ENCODE measurements at regions not wholly inside any gene's neighbourhood (a gene's known extent, or its start where the extent isn't known, plus 50 kb on each side); places are given as distances from the start of the nearest gene placed in this dataset.

- H3K4me3 Mint-ChIP-seq (ENCODE audit: unreplicated experiment), result no peak overlapping the region
- H3K36me3 Mint-ChIP-seq (ENCODE audit: insufficient read depth, unreplicated experiment), result no peaks in the 10 kb centered on the region
- no peak overlapping the region for H3K27ac Mint-ChIP-seq (ENCODE audit: low read depth, unreplicated experiment)
- ChIA-PET POLR2A (no interaction called here), CTCF (interaction anchor here (0.6 to 0.7 kb wide), 2 partner anchors 18 to 554 kb away, joined by 3 read pairs; no protein-coding TSS in a partner anchor)
- no peaks in the 10 kb centered on the region for H3K27me3 Mint-ChIP-seq (ENCODE audit: insufficient read depth, unreplicated experiment)
- no peak for TF ChIP-seq CTCF (IDR thresholded peaks at IDR 0.05; ENCODE audit: unreplicated experiment)
- no peaks in the 10 kb centered on the region for H3K4me1 Mint-ChIP-seq (ENCODE audit: insufficient read depth, unreplicated experiment)
- intact Hi-C loops (cut with micrococcal nuclease), result no loop called here
- no peaks in the 10 kb centered on the region for H3K9me3 Mint-ChIP-seq (ENCODE audit: unreplicated experiment)
- BruUV-seq (replicated peaks), result no TSS peak
- no peak for DNase-seq (ENCODE audit: unreplicated experiment)
Observed at GRCh38 chr4:35918491-35918977, 325.8 kb downstream of the ARAP2 start.

GRCh38 chr4:35925806-35926205, 318.5 kb downstream of the ARAP2 start:
- ChIA-PET CTCF (no interaction called here), POLR2A (no interaction called here)
- H3K4me3 Mint-ChIP-seq (ENCODE audit: unreplicated experiment), result no peak overlapping the region
- H3K27ac Mint-ChIP-seq (ENCODE audit: low read depth, unreplicated experiment), result no peak overlapping the region
- no peaks in the 10 kb centered on the region for H3K27me3 Mint-ChIP-seq (ENCODE audit: insufficient read depth, unreplicated experiment)
- no TSS peak for BruUV-seq (replicated peaks)
- intact Hi-C loops (cut with micrococcal nuclease), result no loop called here
- no peak for DNase-seq (ENCODE audit: unreplicated experiment)
- H3K9me3 Mint-ChIP-seq (ENCODE audit: unreplicated experiment), result no peaks in the 10 kb centered on the region
- H3K36me3 Mint-ChIP-seq (ENCODE audit: insufficient read depth, unreplicated experiment), result no peaks in the 10 kb centered on the region
- no peak for TF ChIP-seq CTCF (IDR thresholded peaks at IDR 0.05; ENCODE audit: unreplicated experiment)
- no peaks in the 10 kb centered on the region for H3K4me1 Mint-ChIP-seq (ENCODE audit: insufficient read depth, unreplicated experiment)

GRCh38 chr4:35926788-35927187, 317.5 kb downstream of the ARAP2 start:
- no peak overlapping the region for H3K4me3 Mint-ChIP-seq (ENCODE audit: unreplicated experiment)

GRCh38 chr4:35933901-35934300, 310.4 kb downstream of the ARAP2 start:
- TF ChIP-seq CTCF (IDR thresholded peaks at IDR 0.05; ENCODE audit: unreplicated experiment), result no peak
- H3K36me3 Mint-ChIP-seq (ENCODE audit: insufficient read depth, unreplicated experiment), result no peaks in the 10 kb centered on the region
- no peak overlapping the region for H3K4me3 Mint-ChIP-seq (ENCODE audit: unreplicated experiment)
- POLR2A ChIA-PET, result interaction anchor here (1.0 kb wide), 1 partner anchor 309 kb away, joined by 3 read pairs; no protein-coding TSS in a partner anchor
- H3K27me3 Mint-ChIP-seq (ENCODE audit: insufficient read depth, unreplicated experiment), result no peaks in the 10 kb centered on the region
- H3K27ac Mint-ChIP-seq (ENCODE audit: low read depth, unreplicated experiment), result no peak overlapping the region
- no peaks in the 10 kb centered on the region for H3K4me1 Mint-ChIP-seq (ENCODE audit: insufficient read depth, unreplicated experiment)
- intact Hi-C loops (cut with micrococcal nuclease), result loop anchor here (5.0 kb wide), 2 partner anchors 253 to 1212 kb away; no protein-coding TSS in a partner anchor
- DNase-seq (ENCODE audit: unreplicated experiment), result no peak
- CTCF ChIA-PET, result interaction anchor here (0.6 to 1.2 kb wide), 8 partner anchors 9 to 1221 kb away, joined by 3 to 4 read pairs (median 3); no protein-coding TSS in a partner anchor
- no TSS peak for BruUV-seq (replicated peaks)
- no peaks in the 10 kb centered on the region for H3K9me3 Mint-ChIP-seq (ENCODE audit: unreplicated experiment)

More at GRCh38 chr4:35926788-35927187, 317.5 kb downstream of the ARAP2 start:
- ChIA-PET CTCF (no interaction called here), POLR2A (no interaction called here)
- no peak overlapping the region for H3K27ac Mint-ChIP-seq (ENCODE audit: low read depth, unreplicated experiment)
- no TSS peak for BruUV-seq (replicated peaks)
- H3K4me1 Mint-ChIP-seq (ENCODE audit: insufficient read depth, unreplicated experiment), result no peaks in the 10 kb centered on the region
- H3K9me3 Mint-ChIP-seq (ENCODE audit: unreplicated experiment), result no peaks in the 10 kb centered on the region
- TF ChIP-seq CTCF (IDR thresholded peaks at IDR 0.05; ENCODE audit: unreplicated experiment), result no peak
- no peak for DNase-seq (ENCODE audit: unreplicated experiment)
- no peaks in the 10 kb centered on the region for H3K27me3 Mint-ChIP-seq (ENCODE audit: insufficient read depth, unreplicated experiment)
- intact Hi-C loops (cut with micrococcal nuclease), result no loop called here
- no peaks in the 10 kb centered on the region for H3K36me3 Mint-ChIP-seq (ENCODE audit: insufficient read depth, unreplicated experiment)

Measured in MCF 10A (cell line).